NT2/D1 (cell line): ENCODE measurements at regions not wholly inside any gene's neighbourhood (a gene's known extent, or its start where the extent isn't known, plus 50 kb on each side); places are given as distances from the start of the nearest gene placed in this dataset.

Experiments used
- SUZ12 ChIP-seq: IDR thresholded peaks from 2 replicates; pipeline ENCODE4 v1.6.1; 2011; ENCODE audit not compliant: insufficient read length, insufficient read depth; ENCODE audit errors: extremely low read depth
- YY1 ChIP-seq: IDR thresholded peaks from 2 replicates; pipeline ENCODE4 v1.6.1; 2011; ENCODE audit not compliant: insufficient read length, insufficient read depth
- ZNF274 ChIP-seq: IDR thresholded peaks from 2 replicates; pipeline ENCODE4 v1.6.1; 2011; ENCODE audit warnings: mild to moderate bottlenecking, low read depth, low read length

GRCh38 chr10:88212069-88212468 is 348.6 kb downstream of the PTEN start:
- TF ChIP-seq YY1 (no peak), SUZ12 (no peak), ZNF274 (no peak)
